Daoy (cell line): ENCODE measurements at regions not wholly inside any gene's neighbourhood (a gene's known extent, or its start where the extent isn't known, plus 50 kb on each side); places are given as distances from the start of the nearest gene placed in this dataset.
A peak's percentile ranks its signal among the peaks of the same experiment; 100 is the strongest.

Experiments
- DNase-seq: peaks from one replicate; pipeline ENCODE4 v3.0.0-alpha.2; 2015; ENCODE audit warnings: low read depth

DNA sequence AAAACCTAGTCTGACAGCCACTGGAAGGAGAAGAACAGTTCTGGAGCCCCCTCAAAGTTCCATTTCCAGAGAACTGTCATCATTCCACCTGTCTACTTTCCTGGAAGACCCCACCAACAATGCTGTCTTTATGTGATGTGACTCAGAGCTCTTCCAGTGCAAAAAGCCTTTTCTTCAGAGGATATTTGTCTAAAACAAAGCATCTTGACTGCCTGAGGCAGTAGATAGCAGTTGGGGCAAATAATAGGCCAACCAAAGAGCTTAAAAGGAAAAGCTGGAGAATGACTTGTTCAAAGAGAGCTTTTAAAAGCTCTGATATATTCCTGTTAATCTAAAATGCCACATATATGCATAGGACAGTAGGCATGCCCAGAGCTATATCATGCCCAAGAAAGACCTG, 62.6 kb downstream of the MIS18A start:
- DNase-seq: no peak

DNA sequence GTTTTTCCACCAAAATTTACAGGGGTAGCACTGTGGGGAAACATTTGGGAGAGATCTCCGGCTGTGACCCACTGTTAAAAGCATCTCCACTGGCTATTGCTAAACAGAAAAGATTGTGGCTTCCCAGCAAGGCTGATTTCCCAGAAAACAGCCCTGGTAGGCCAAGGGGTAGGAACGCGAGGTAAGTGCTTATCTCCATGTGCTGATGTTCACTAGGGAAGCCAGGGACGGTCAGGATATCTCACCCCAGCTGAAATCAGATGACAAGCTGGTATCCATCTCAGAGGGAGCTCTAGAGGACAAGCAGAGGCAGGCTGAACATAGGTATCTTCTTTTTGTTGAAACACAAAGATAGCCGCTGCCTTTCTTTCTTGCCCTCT, 63.6 kb downstream of the MIS18A start:
- DNase-seq: no peak

DNA sequence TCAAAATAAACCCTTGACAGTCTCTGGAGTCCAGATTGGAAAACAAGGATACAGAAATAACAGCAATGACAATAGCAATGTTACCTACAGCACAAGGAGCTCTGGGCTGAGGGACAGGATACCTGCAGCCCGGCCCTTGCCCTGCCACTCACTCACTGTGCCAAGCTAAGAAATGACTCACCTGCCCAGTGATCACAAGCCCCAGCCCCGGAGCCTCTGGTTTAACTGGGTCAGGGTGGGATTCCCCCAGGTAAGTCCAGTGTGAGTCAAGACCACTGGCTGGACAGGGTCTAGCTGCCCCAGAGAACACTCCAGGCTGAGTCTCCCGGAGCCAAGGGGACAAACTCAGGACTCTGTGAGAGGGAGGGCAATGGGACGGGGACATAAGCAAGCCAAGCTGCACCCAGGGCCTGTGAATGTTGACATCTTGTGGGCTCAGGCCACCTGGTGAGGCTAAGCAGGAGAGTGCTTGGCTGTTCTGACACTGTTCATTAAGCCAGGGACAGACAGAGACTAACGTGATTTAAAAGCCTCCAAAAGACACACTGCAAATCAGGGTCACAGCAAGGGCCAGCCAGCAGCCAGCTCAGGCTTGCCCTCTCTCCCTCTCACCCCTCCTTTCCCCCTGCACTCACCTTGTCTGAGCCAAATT, 64.1 kb downstream of the MIS18A start:
- DNase-seq: no peak

GRCh38 chr21:32212116-32212515, 66.7 kb downstream of the MIS18A start:
- no peak for DNase-seq

DNA sequence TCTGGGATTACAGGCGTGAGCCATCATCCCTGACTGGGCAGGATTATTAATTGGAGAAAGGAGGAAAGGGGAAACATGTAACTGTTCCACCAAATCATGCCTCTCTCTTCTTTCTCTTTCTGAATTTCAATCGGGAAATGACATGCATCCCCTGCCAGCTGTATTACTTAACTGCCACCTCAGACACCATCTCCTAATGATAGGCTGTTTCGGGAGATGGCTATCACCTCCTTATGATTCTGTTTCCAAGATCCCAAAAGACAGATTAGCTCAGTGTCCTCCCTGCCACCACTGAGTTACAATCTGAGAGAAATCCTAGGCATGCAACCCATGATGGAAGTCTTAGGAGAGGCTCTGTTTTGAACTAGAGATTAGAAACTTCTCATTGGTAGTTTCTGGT, 67.5 kb downstream of the MIS18A start:
- no peak for DNase-seq

DNA sequence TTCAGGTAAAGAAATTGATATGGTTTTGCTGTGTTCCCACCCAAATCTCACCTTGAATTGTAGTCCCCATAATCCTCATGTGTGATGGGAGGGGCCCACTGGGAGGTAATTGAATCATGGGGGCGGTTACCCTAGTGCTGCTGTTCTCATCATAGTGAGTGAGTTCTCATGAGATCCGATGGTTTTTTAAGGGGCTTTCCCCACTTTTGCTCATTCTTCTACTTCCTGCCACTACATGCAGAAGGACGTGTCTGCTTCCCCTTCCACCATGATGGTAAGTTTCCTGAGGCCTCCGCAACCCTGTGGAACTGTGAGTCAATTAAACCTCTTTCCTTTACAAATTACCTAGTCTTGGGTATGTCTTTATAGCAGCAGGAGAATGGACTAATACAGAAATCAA, 69.3 kb downstream of the MIS18A start:
- no peak for DNase-seq

GRCh38 chr21:32207406-32207716, 71.5 kb downstream of the MIS18A start:
- no peak for DNase-seq

DNA sequence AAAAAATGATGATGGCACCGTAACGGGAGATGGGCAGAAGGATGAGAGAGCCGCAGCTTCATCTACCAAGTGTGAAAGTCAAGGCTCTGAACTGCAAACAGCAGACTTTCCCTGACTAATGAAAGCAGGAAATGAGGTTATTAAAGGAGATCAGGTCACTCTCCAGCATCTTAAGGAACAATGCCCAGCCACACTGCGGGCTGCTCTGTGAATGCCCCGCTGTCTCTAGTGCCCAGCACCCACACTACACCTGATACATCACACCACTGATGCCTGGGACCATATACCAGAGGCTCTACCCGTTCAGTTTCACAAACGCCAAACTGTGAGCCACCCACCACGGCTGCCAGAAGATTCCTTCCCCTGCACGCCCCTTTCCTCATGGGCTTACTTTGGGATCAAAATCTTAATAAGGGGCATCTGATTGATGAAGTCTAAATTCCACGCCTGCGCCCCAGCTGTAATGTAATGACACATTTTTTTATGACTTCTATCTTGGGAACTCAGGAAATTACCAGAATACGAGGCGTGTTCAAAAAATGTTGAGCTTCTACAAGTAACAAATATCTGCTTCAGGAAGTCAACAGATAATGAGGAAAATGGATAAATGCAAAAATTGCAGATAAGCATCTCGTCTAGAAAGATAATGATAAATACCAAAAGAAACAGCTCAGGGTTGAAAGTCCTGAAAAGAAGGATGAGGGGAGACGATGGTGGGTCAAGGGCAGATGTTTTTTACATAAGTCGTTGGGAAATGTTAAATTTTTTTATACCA, 72.0 kb downstream of the MIS18A start:
- no peak for DNase-seq

- DNase-seq: no peak
Measured at GRCh38 chr21:32203877-32204480, 74.9 kb downstream of the MIS18A start.

- DNase-seq: no peak
Measured at GRCh38 chr21:32200029-32200428, 78.8 kb downstream of the MIS18A start.

DNA sequence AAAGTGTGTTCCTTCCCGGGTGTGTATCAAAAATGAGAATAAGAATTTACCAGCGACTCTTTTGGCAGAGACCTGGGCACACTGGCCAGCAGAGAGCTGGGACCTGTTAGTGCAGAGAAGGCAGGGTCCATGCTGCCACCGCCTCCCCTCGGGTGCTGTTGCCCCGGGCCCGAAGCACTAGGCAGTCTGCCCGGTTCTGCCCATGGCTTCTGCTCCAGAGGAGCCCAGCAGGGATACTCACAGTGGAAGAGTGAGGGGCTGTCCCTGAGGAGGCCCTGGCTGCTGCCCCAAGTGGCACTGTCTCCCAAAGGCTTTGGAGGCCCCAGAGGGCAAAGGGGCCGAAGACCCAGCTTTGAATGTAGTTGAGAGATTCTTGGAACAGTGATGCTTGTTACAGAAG, 80.5 kb downstream of the MIS18A start:
- DNase-seq: no peak

- no peak for DNase-seq
Measured at GRCh38 chr21:32197896-32198295, 81.0 kb downstream of the MIS18A start.

DNA sequence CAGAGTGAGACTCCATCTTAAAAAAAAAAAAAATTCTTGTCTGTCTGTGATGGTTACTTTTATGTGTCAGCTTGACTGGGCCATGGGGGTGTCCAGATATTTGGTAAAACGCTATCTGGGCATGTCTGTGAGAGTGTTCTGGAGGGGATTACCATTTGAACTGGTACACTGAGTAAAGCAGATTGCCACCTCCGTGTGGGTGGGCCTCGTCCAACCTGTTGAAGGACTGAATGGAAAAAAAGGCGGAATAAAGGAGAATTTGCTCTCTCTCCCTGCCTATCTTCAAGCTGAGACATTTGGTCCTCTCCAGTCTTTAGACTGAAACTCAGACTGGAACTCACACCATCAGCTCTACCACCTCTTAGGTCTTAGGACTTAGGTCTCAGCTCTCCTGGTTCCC, 82.8 kb downstream of the MIS18A start:
- no peak for DNase-seq

DNA sequence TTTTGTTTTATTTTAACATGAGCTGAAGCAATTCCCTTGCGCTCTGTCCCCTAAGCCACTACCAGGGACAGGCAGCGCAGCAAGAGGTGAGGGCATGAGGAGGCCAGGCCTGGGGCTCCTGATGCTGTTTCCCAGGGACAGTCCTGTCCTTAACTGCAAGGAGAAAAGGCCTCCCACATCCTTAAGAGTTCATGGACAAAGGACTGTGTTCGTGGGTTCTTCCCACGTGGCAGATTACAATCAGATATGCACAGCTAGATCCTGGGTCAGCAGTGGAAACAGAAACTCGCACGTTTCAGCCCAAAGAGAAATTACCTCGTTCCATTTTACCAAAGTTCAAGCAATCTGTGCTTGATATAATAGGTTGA, 85.8 kb downstream of the MIS18A start:
- no peak for DNase-seq

DNA sequence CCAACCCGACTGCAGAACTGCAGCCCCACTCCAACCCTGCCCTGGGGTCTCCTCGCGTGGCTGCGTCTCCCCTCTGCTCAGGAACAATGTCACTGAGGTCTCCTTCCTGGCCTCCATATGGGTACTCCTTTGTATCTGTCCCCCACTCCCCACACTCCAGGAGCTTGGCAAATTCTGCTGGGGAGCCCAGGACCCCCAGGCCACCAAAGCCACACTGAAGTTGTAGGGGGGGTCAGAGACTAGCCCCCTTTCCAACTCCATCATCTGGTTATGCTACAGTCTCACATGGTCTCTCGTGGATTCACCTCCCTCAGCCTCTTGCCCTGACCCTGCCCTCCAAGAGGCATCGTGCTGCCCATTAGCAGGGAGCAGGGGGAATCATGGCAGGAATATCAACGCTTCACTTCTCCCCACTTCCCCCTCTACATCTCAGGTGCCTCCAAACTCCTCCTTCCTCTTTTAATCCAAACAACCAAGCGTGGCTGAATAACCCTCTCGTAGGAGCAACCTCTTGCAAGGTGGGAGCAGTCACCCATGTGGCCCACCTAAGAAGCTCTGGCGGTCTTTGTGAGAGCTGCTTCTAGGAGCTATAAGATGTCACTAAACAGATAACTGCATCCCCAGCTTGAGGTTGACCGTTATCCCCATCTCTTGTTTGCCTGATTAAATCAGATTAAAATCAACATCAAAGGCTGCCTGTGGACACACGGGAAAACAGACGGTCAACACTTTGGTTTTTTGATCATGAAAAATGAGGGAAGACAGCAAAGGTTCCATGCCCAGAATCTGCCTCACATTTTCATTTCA, 86.4 kb downstream of the MIS18A start:
- no peak for DNase-seq

DNA sequence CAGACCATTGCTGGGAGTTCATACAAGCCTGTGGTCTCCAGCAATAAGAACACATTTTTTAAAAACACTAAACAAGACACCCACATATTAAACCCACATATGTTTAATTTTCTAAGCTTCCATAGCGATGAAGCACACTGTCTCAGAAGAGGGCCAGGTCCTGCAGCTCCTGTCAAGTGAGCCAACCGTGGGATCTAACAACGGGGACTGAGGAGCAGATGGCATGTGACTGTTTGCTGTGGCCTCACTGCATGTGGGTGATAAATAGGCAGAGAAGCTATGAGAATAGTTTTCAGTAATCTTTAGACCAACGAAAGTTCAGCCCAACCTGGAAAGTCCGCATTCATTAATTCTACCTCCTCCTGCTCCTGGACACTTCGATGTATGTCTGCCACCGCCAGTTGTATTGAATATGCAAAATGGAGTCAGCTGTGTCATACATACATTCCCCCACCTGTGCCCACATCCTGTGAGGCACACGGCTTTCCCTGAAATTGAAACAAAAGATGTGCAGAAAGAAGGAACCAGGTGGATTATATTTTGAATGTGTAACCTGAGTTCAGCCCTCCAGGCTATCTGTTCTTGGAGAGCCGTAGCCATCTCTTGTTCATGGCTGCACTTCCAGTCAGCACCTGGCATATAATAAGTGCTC, 88.2 kb downstream of the MIS18A start:
- DNase-seq: peak; percentile 11

DNA sequence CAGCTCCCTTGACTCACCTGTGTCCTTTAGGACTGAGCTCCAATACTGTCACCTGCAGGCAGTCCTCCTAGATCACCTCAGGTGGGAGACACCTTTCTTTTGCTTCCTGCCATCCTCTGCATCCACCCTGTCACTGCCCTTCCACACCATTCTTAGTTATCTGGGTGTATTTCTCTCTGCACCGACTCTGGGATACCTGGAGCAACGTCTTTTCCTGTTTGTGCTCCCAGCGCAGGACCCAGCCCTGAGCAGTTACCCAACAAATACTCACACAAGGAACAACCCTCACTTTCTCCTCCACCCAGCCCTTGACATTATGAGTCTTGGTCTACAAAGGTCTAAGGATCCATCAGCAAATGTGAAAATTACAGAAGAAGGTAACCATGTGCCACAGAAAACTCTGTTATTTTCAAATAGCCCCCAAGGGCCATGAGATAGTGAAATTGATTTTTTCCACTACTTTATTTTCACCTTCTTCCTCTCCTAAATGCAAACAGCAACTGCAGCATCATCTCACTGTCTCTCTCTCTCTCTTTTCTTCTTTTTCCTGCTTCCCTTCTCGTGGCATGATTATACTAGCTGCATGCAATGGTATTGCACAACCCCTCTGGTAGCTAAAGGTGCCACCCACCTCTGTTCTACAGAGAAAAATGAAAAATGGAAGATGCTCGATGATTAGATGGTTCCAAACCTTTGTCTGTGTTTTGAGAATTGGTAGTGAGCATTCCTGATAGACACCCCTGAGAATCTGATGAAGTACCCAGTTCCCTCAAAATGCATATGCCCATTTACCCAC, 89.0 kb downstream of the MIS18A start:
- DNase-seq: no peak

- DNase-seq: no peak
Measured at GRCh38 chr21:32186804-32187203, 92.0 kb downstream of the MIS18A start.

DNA sequence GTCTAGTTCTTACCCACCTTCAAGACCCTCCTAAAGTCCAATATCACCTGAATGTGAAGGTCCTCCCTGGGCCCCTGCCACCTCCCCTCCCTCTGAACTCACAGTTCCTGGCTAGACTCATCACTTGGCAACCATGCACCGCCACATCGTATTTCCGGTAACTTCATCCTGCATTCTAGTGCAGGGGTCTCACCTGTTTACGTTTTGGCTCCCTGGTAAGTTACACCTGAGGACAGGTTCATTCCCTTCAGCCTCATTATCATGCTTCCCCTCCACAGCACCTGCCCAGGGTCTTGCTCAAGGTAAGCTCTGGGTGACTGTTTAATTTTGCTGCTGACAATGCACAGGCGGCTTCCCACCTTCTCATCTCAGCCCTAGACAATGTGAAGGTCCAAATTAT, 93.1 kb downstream of the MIS18A start:
- DNase-seq: no peak

- no peak for DNase-seq
Measured at GRCh38 chr21:32185103-32185502, 93.7 kb downstream of the MIS18A start.

DNA sequence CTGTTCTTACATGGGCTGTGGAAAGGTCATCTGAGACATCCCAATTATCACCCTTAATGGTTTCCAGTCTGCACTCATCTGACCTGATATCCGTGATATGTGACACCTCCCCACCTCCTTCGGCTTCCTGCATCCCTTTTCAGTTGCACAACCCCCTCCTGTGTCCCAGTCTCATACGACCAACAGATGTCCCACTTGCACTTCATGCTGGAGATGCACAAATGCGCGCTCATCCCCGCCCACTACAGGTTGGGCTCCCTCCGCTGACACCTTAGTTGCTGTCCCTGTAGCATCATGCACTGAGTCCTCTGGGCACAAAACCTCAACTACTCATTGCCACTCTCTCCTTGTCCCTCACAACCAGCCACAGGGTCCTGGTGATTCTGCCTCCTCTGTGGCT, 94.4 kb downstream of the MIS18A start:
- DNase-seq: no peak
